SK-N-SH treated with all-trans-retinoic acid at 6 μM for 48 hours (cell line): ENCODE measurements at regions not wholly inside any gene's neighbourhood (a gene's known extent, or its start where the extent isn't known, plus 50 kb on each side); places are given as distances from the start of the nearest gene placed in this dataset.

Experiments used
- ATAC-seq: fragments of 200-7000 bp; cut with Tn5 transposase; 3 replicates; pipeline ENCODE4 v1.9.1; 2020; ENCODE audit warnings: mild to moderate bottlenecking, moderate library complexity
- ARNTL ChIP-seq: fragments of 450-650 bp; formaldehyde crosslinking; IDR thresholded peaks from 2 replicates; pipeline ENCODE4 v1.5.0; 2020; ENCODE audit warnings: low read depth, mild to moderate bottlenecking, moderate library complexity, borderline replicate concordance
- BACH2 ChIP-seq: fragments of 250-450 bp; sonication (Bioruptor Pico); IDR thresholded peaks from 2 replicates; pipeline ENCODE4 v1.9.0; 2021; ENCODE audit warnings: mild to moderate bottlenecking, borderline replicate concordance
- CSDC2 ChIP-seq: fragments of 250-450 bp; sonication (Bioruptor Pico); IDR thresholded peaks from 2 replicates; pipeline ENCODE4 v1.5.0; 2020; ENCODE audit warnings: mild to moderate bottlenecking, moderate library complexity
- ESRRG ChIP-seq: fragments of 250-450 bp; sonication (Bioruptor Pico); IDR thresholded peaks from 2 replicates; pipeline ENCODE4 v1.6.1; 2021; ENCODE audit warnings: mild to moderate bottlenecking
- GLIS3 ChIP-seq: fragments of 250-450 bp; sonication (Bioruptor Pico); IDR thresholded peaks from 2 replicates; pipeline ENCODE4 v1.5.0; 2020; ENCODE audit warnings: mild to moderate bottlenecking, moderate library complexity
- PPARA ChIP-seq: fragments of 250-450 bp; sonication (Bioruptor Pico); IDR thresholded peaks from 2 replicates; pipeline ENCODE4 v1.5.0; 2020; ENCODE audit warnings: mild to moderate bottlenecking, borderline replicate concordance
- RARB ChIP-seq: fragments of 250-450 bp; sonication (Bioruptor Pico); IDR thresholded peaks from 2 replicates; pipeline ENCODE4 v1.8.0; 2021; ENCODE audit warnings: mild to moderate bottlenecking, moderate library complexity
- SNAI2 ChIP-seq: fragments of 250-450 bp; sonication (Bioruptor Pico); IDR thresholded peaks from 2 replicates; pipeline ENCODE4 v1.5.0; 2020; ENCODE audit warnings: mild to moderate bottlenecking, moderate library complexity
- TOX ChIP-seq: fragments of 250-450 bp; sonication (Bioruptor Pico); IDR thresholded peaks from 2 replicates; pipeline ENCODE4 v1.8.0; 2021; ENCODE audit warnings: mild to moderate bottlenecking, moderate library complexity, borderline replicate concordance
- ZC3H10 ChIP-seq: fragments of 250-450 bp; sonication (Bioruptor Pico); IDR thresholded peaks from 2 replicates; pipeline ENCODE4 v1.5.1; 2021; ENCODE audit warnings: mild to moderate bottlenecking, moderate library complexity
- ZFP3 ChIP-seq: fragments of 250-450 bp; sonication (Bioruptor Pico); IDR thresholded peaks from 2 replicates; pipeline ENCODE4 v1.5.0; 2020; ENCODE audit warnings: mild to moderate bottlenecking, moderate library complexity
- ZFP30 ChIP-seq: fragments of 450-650 bp; formaldehyde crosslinking; IDR thresholded peaks from 2 replicates; pipeline ENCODE4 v1.5.0; 2022; ENCODE audit warnings: mild to moderate bottlenecking, moderate library complexity
- ZNF565 ChIP-seq: fragments of 450-650 bp; formaldehyde crosslinking; conservative IDR thresholded peaks from 2 replicates; pipeline ENCODE4 v1.5.0; 2020; ENCODE audit warnings: low read depth, mild to moderate bottlenecking, moderate library complexity
- ZNF70 ChIP-seq: fragments of 450-650 bp; formaldehyde crosslinking; IDR thresholded peaks from 2 replicates; pipeline ENCODE4 v1.5.0; 2020; ENCODE audit warnings: mild to moderate bottlenecking, moderate library complexity
- ZNF8 ChIP-seq: fragments of 450-650 bp; formaldehyde crosslinking; IDR thresholded peaks from 2 replicates; pipeline ENCODE4 v1.5.0; 2020; ENCODE audit warnings: mild to moderate bottlenecking, moderate library complexity
- TF ChIP-seq, protein P1 (sequence below): fragments of 250-450 bp; sonication (Bioruptor Pico); IDR thresholded peaks from 2 replicates; pipeline ENCODE4 v1.5.1; 2020; ENCODE audit warnings: low read depth, mild to moderate bottlenecking, moderate library complexity
- TF ChIP-seq, protein P2 (sequence below): fragments of 250-450 bp; sonication (Bioruptor Pico); IDR thresholded peaks from 2 replicates; pipeline ENCODE4 v1.8.0; 2021; ENCODE audit warnings: low read depth, mild to moderate bottlenecking, moderate library complexity, borderline replicate concordance
- TF ChIP-seq, protein P3 (sequence below): fragments of 250-450 bp; sonication (Bioruptor Pico); IDR thresholded peaks from 2 replicates; pipeline ENCODE4 v1.5.0; 2020; ENCODE audit warnings: mild to moderate bottlenecking, moderate library complexity
- TF ChIP-seq, protein P4 (sequence below): fragments of 250-450 bp; sonication (Bioruptor Pico); IDR thresholded peaks from 2 replicates; pipeline ENCODE4 v1.5.1; 2021; ENCODE audit warnings: mild to moderate bottlenecking, moderate library complexity

DNA sequence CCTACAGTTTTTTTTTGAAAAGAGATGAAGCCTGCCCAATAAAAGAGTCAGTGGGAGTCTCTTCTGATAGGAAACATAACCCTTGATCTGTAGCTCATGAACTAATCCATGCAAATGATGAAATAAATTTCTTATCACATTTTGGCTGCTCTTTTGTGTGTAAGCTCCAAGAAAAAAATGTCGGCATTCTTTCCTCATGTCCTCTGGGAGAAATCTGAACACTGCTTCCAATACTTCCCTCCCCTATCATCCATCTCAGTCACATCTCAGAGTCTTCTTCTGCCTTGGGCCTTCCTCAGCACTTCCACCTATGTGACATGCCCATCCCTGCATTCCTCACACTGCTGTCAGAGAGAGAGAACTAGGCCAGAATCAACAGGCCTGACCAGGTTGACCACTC, 395.7 kb upstream of the ST6GAL2 start:
- TF ChIP-seq, protein P1, sequence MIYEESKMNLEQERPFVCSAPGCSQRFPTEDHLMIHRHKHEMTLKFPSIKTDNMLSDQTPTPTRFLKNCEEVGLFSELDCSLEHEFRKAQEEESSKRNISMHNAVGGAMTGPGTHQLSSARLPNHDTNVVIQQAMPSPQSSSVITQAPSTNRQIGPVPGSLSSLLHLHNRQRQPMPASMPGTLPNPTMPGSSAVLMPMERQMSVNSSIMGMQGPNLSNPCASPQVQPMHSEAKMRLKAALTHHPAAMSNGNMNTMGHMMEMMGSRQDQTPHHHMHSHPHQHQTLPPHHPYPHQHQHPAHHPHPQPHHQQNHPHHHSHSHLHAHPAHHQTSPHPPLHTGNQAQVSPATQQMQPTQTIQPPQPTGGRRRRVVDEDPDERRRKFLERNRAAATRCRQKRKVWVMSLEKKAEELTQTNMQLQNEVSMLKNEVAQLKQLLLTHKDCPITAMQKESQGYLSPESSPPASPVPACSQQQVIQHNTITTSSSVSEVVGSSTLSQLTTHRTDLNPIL (CRISPR knock-in tag), result no peak
- TF ChIP-seq ZFP3 (CRISPR knock-in tag) (no peak), GLIS3 (CRISPR knock-in tag) (no peak), ZNF8 (no peak), SNAI2 (CRISPR knock-in tag) (no peak), ZFP30 (no peak)
- TF ChIP-seq, protein P2, sequence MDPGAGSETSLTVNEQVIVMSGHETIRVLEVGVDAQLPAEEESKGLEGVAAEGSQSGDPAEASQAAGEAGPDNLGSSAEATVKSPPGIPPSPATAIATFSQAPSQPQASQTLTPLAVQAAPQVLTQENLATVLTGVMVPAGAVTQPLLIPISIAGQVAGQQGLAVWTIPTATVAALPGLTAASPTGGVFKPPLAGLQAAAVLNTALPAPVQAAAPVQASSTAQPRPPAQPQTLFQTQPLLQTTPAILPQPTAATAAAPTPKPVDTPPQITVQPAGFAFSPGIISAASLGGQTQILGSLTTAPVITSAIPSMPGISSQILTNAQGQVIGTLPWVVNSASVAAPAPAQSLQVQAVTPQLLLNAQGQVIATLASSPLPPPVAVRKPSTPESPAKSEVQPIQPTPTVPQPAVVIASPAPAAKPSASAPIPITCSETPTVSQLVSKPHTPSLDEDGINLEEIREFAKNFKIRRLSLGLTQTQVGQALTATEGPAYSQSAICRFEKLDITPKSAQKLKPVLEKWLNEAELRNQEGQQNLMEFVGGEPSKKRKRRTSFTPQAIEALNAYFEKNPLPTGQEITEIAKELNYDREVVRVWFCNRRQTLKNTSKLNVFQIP (CRISPR knock-in tag), result no peak
- TF ChIP-seq, protein P3, sequence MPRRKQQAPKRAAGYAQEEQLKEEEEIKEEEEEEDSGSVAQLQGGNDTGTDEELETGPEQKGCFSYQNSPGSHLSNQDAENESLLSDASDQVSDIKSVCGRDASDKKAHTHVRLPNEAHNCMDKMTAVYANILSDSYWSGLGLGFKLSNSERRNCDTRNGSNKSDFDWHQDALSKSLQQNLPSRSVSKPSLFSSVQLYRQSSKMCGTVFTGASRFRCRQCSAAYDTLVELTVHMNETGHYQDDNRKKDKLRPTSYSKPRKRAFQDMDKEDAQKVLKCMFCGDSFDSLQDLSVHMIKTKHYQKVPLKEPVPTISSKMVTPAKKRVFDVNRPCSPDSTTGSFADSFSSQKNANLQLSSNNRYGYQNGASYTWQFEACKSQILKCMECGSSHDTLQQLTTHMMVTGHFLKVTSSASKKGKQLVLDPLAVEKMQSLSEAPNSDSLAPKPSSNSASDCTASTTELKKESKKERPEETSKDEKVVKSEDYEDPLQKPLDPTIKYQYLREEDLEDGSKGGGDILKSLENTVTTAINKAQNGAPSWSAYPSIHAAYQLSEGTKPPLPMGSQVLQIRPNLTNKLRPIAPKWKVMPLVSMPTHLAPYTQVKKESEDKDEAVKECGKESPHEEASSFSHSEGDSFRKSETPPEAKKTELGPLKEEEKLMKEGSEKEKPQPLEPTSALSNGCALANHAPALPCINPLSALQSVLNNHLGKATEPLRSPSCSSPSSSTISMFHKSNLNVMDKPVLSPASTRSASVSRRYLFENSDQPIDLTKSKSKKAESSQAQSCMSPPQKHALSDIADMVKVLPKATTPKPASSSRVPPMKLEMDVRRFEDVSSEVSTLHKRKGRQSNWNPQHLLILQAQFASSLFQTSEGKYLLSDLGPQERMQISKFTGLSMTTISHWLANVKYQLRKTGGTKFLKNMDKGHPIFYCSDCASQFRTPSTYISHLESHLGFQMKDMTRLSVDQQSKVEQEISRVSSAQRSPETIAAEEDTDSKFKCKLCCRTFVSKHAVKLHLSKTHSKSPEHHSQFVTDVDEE (CRISPR knock-in tag), result no peak
- TF ChIP-seq, protein P4, sequence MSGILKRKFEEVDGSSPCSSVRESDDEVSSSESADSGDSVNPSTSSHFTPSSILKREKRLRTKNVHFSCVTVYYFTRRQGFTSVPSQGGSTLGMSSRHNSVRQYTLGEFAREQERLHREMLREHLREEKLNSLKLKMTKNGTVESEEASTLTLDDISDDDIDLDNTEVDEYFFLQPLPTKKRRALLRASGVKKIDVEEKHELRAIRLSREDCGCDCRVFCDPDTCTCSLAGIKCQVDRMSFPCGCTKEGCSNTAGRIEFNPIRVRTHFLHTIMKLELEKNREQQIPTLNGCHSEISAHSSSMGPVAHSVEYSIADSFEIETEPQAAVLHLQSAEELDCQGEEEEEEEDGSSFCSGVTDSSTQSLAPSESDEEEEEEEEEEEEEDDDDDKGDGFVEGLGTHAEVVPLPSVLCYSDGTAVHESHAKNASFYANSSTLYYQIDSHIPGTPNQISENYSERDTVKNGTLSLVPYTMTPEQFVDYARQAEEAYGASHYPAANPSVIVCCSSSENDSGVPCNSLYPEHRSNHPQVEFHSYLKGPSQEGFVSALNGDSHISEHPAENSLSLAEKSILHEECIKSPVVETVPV (CRISPR knock-in tag), result no peak
- ATAC-seq, result no peak

DNA sequence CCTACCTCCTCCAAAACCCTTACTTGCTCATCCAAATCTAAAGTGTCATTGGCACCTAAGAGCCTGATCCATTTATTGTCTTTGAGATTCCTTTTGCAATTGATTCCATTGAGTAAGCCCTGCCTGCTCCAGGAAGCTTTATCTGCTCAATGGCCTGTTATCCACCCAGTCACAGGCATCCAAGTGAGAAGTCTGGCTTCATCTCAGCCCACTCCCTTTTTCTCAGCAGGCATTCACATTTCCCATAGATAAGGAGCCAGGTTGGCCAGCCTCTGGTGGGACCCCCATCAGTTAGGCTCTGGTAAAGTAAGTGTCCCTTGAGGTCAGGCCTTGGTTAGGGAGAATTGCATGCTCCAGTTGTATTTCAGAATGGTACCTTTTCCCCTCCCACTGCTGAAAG, 396.2 kb upstream of the ST6GAL2 start:
- ATAC-seq, result no peak
- TF ChIP-seq ZC3H10 (CRISPR knock-in tag) (no peak), ARNTL (CRISPR knock-in tag) (no peak), BACH2 (CRISPR knock-in tag) (no peak), SNAI2 (CRISPR knock-in tag) (no peak), RARB (no peak), ESRRG (CRISPR knock-in tag) (no peak), ZFP3 (CRISPR knock-in tag) (no peak), TOX (CRISPR knock-in tag) (no peak), ZNF70 (no peak), CSDC2 (CRISPR knock-in tag) (no peak), GLIS3 (CRISPR knock-in tag) (no peak), PPARA (no peak), ZNF565 (CRISPR knock-in tag) (no peak)
- TF ChIP-seq, protein P2 (CRISPR knock-in tag), result no peak
- TF ChIP-seq, protein P1 (CRISPR knock-in tag), result no peak
- TF ChIP-seq, protein P4 (CRISPR knock-in tag), result no peak
